Prostate gland (tissue), 2 donors: ENCODE measurements at regions not wholly inside any gene's neighbourhood (a gene's known extent, or its start where the extent isn't known, plus 50 kb on each side); places are given as distances from the start of the nearest gene placed in this dataset.

Experiments
- DNase-seq: peaks from one replicate; pipeline ENCODE4 v3.0.0-alpha.2; 2019; ENCODE audit warnings: low spot score
- H3K27ac ChIP-seq, 2 donors: fragments of 200-600 bp; sonication (generic); 2 replicates each; pipeline ENCODE4 v1.5.1; 2017 to 2019
- H3K27me3 ChIP-seq: fragments of 200-600 bp; sonication (generic); replicated peaks from 2 replicates; pipeline ENCODE4 v1.5.1; 2019; ENCODE audit not compliant: insufficient read depth
- H3K36me3 ChIP-seq, 2 donors: fragments of 200-600 bp; sonication (generic); 1 replicate in 1 of 2; 2 replicates in 1 of 2; pipeline versions ENCODE4 v1.5.1 to v1.8.1; 2017 to 2019
- H3K4me1 ChIP-seq: fragments of 200-600 bp; sonication (generic); replicated peaks from 2 replicates; pipeline ENCODE4 v1.5.1; 2019
- H3K4me3 ChIP-seq, 2 donors: fragments of 200-600 bp; sonication (generic); 2 replicates each; pipeline ENCODE4 v1.5.1; 2017 to 2019
- H3K9me3 ChIP-seq: fragments of 200-600 bp; sonication (generic); 2 replicates; pipeline ENCODE4 v1.5.1; 2017
- POLR2A ChIP-seq: fragments of 450-650 bp; IDR thresholded peaks from one replicate; pipeline ENCODE4 v1.6.1; 2016; ENCODE audit warnings: antibody characterized with exemption, mild to moderate bottlenecking
- POLR2AphosphoS5 ChIP-seq: sonication (generic); formaldehyde crosslinking; IDR thresholded peaks from one replicate; pipeline ENCODE4 v1.6.1; 2017; ENCODE audit warnings: antibody characterized with exemption
- WGBS: methylation state at CpG from one replicate; pipeline ENCODE4 v1.1.5; 2018; 5-methylcytosine and 5-hydroxymethylcytosine counted together
- intact Hi-C: fragments of 100-400 bp; cut with DNase I; formaldehyde crosslinking; loops from one replicate; pipeline ENCODE4 v1.14.2; 2022
- TF ChIP-seq, protein P1 (sequence below), 4 experiments: fragments of 200-600 bp in 2 of 4; fragments of 450-650 bp in 2 of 4; sonication (generic) in 2 of 4; IDR thresholded peaks; 1 replicate in 3 of 4; 2 replicates in 1 of 4; pipeline ENCODE4 v1.5.1; 2016 to 2019; ENCODE audit warnings: antibody characterized with exemption in 4 of 4, mild to moderate bottlenecking in 2 of 4, moderate library complexity in 2 of 4

DNA sequence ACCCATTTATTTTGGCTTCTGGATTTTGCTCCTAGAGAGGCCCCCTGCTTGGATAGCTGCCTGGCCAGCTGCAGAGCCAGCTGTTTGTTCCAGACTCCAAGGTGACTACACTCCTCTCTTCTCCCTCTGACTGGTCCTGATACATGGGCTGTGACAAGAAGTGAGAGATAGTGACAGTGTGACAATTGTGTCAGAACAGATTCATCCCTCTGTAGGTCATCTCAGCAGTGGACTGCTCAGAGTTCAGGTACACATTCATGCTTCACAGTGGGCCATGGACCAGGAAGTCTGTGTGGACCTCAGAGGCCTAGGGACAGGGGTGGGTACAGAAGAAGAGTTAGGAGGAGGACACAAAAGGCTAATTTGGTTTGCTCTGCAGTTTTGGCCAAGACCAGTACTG lies 188.2 kb upstream of the MKLN1 start:
- H3K9me3 ChIP-seq: no peaks in the 10 kb centered on the region
- H3K4me3 ChIP-seq: no peak overlapping the region
- intact Hi-C loops: no loop called here
- H3K27ac ChIP-seq: no peak overlapping the region
- H3K4me1 ChIP-seq: no peaks in the 10 kb centered on the region
- no peak for DNase-seq
- TF ChIP-seq, protein P1, sequence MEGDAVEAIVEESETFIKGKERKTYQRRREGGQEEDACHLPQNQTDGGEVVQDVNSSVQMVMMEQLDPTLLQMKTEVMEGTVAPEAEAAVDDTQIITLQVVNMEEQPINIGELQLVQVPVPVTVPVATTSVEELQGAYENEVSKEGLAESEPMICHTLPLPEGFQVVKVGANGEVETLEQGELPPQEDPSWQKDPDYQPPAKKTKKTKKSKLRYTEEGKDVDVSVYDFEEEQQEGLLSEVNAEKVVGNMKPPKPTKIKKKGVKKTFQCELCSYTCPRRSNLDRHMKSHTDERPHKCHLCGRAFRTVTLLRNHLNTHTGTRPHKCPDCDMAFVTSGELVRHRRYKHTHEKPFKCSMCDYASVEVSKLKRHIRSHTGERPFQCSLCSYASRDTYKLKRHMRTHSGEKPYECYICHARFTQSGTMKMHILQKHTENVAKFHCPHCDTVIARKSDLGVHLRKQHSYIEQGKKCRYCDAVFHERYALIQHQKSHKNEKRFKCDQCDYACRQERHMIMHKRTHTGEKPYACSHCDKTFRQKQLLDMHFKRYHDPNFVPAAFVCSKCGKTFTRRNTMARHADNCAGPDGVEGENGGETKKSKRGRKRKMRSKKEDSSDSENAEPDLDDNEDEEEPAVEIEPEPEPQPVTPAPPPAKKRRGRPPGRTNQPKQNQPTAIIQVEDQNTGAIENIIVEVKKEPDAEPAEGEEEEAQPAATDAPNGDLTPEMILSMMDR (IDR thresholded peaks at IDR 0.05): no peak
- TF ChIP-seq POLR2A (no peak), POLR2AphosphoS5 (no peak)
- H3K36me3 ChIP-seq: no peaks in the 10 kb centered on the region
- no peaks in the 10 kb centered on the region for H3K27me3 ChIP-seq

DNA sequence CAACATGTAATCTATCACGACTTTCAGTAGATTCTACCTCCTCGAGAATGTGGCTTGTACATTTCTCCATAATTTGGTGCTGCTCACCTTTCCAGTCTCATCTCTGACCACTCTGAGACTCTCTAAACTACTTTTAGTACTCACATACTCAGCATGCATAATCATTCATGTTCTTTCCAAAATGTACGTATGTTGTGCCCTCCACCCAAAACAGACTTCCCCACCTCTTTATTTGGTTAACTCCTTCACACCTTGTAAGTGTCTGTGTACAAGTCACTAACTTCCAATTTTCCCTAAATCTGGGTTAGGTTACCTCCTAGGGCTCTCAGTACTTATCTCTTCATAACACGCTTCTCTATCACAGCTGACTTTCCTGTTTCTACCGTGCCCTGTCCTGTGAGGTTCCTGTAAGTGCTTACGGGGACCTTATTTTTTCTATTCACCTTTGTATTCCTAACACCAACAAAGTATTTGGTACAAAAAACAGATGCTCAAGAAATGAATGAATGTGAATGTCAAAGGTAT lies 186.2 kb upstream of the MKLN1 start:
- intact Hi-C loops: no loop called here

DNA sequence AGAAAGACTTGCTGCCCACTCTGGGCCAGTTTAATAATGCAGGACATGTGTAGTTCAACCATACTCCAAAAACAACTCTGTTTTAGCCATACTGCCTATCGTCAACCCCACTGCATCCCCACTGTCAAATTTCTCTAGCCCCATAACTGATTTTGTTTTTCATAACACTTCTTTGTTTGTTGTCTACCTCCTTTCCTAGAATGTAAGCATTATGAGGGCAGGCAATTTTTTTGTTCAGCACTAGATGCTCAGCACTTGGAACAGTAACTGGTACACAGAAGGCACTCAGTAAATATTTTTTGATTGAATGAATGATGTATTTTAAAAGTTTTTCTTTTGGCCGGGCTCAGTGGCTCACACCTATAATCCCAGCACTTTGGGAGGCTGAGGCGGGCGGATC lies 183.8 kb upstream of the MKLN1 start:
- intact Hi-C loops: no loop called here
- TF ChIP-seq, protein P1 (IDR thresholded peaks at IDR 0.05): no peak
- TF ChIP-seq POLR2AphosphoS5: no peak
- no peak for TF ChIP-seq POLR2A
- H3K4me1 ChIP-seq: no peaks in the 10 kb centered on the region
- no peak overlapping the region for H3K27ac ChIP-seq
- H3K27me3 ChIP-seq: no peaks in the 10 kb centered on the region
- no peak for DNase-seq
- no peaks in the 10 kb centered on the region for H3K36me3 ChIP-seq
- H3K4me3 ChIP-seq: no peak overlapping the region
- 96% methylated on average over 4 of the region's 4 CpGs for WGBS
- no peaks in the 10 kb centered on the region for H3K9me3 ChIP-seq

More for the DNA sequence above, 186.2 kb upstream of the MKLN1 start:
- TF ChIP-seq, protein P1 (IDR thresholded peaks at IDR 0.05): no peak
- no peak for TF ChIP-seq POLR2A
- no peak for TF ChIP-seq POLR2AphosphoS5
- no peaks in the 10 kb centered on the region for H3K36me3 ChIP-seq
- no peak for DNase-seq
- H3K4me3 ChIP-seq: no peak overlapping the region
- H3K9me3 ChIP-seq: no peaks in the 10 kb centered on the region
- H3K27me3 ChIP-seq: no peaks in the 10 kb centered on the region
- WGBS: 94% methylated on average over 6 of the region's 6 CpGs
- H3K27ac ChIP-seq: no peak overlapping the region
- no peaks in the 10 kb centered on the region for H3K4me1 ChIP-seq

DNA sequence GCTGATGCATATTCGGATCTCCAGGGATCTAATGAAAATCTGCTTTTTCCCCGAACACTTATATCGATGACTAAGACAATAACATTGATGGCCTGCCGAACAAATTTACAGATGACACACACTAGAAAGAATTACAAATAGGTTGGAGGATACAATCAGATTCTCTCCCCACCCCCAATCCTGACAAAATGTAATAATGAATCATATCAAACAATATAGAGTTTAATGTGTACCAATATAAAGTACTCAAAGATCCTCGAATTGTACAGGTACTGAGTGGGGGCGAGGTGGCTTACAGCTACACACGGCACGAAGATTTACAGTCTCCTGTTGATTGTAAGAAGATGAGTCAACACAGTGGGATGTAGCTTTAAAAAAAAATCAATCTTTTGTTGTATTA lies 182.7 kb upstream of the MKLN1 start:
- no peaks in the 10 kb centered on the region for H3K36me3 ChIP-seq
- no peak overlapping the region for H3K27ac ChIP-seq
- DNase-seq: no peak
- no peaks in the 10 kb centered on the region for H3K9me3 ChIP-seq
- no peaks in the 10 kb centered on the region for H3K4me1 ChIP-seq
- H3K4me3 ChIP-seq: no peak overlapping the region
- 77% methylated on average over 8 of the region's 8 CpGs for WGBS
- H3K27me3 ChIP-seq: no peaks in the 10 kb centered on the region
- TF ChIP-seq, protein P1 (IDR thresholded peaks at IDR 0.05): no peak
- TF ChIP-seq POLR2A (no peak), POLR2AphosphoS5 (no peak)
- intact Hi-C loops: no loop called here

DNA sequence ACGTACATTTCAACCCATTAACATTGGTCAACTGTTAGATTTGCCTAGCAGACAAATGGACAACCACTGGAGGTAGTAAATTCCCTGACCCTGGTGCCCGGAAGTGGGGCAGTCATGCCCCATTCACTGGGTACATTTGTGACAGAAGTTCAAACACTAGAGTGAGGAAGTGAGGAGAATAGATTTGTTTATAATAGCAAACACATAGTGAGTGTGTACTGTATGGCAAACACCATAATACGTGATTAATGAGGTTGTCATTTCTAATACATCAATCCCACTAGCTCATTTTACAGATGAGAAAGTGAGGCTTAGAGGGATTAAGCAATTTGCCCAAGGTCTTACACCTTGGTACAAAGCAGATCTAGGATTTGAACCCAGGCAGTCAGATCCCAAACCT lies 181.9 kb upstream of the MKLN1 start:
- TF ChIP-seq POLR2A: no peak
- no peak for TF ChIP-seq POLR2AphosphoS5
- TF ChIP-seq, protein P1 (IDR thresholded peaks at IDR 0.05): no peak
- intact Hi-C loops: no loop called here
- H3K4me3 ChIP-seq: no peak overlapping the region
- H3K9me3 ChIP-seq: no peaks in the 10 kb centered on the region
- DNase-seq: no peak
- no peaks in the 10 kb centered on the region for H3K36me3 ChIP-seq
- 47% methylated on average over 3 of the region's 3 CpGs for WGBS
- no peaks in the 10 kb centered on the region for H3K4me1 ChIP-seq
- H3K27ac ChIP-seq: no peak overlapping the region
- H3K27me3 ChIP-seq: no peaks in the 10 kb centered on the region
